HepG2 (cell line): ENCODE measurements at regions not wholly inside any gene's neighbourhood (a gene's known extent, or its start where the extent isn't known, plus 50 kb on each side); places are given as distances from the start of the nearest gene placed in this dataset.

ENCODE experiments used
- ATAC-seq: fragments of 200-7000 bp; cut with Tn5 transposase; 3 replicates; pipeline ENCODE4 v1.9.1; 2020; ENCODE audit warnings: mild to moderate bottlenecking, moderate library complexity
- BruUV-seq: library from RNA; stranded (reverse); fragments of 400-500 nt; replicated peaks from 2 replicates; lab custom pipeline; 2021; lab: Mats Ljungman, UMichigan
- CTCF ChIA-PET: fragments of 300-600 bp; formaldehyde crosslinking; extraction: SDS; loops from one replicate; lab custom pipeline; 2021; ENCODE audit warnings: low total read pairs, inconsistent platforms, low intra/inter-chr PET ratio; lab: Yijun Ruan, JAX
- POLR2A ChIA-PET: fragments of 350-600 bp; sonication (Branson Sonifier 250); formaldehyde crosslinking; loops from one replicate; lab custom pipeline; 2020; ENCODE audit warnings: antibody characterized with exemption, inconsistent platforms; lab: Yijun Ruan, JAX
- DNase-seq: peaks from one replicate; pipeline ENCODE4 v3.0.0-alpha.2; 2015; ENCODE audit warnings: low spot score
- FAIRE-seq: peaks from 3 replicates; lab custom pipeline; 2011; peaks lifted over from hg19 to GRCh38; lab: Jason Lieb, UNC
- H2AFZ ChIP-seq: one replicate; pipeline ENCODE4 v1.6.1; 2011; ENCODE audit warnings: low read length, inconsistent platforms
- H3K27ac ChIP-seq: fragments of 300-600 bp; 3 replicates; pipeline ENCODE4 v1.8.0; 2011; ENCODE audit warnings: mixed run types, mild to moderate bottlenecking, mixed read lengths, low read length, inconsistent platforms; ENCODE audit not compliant: insufficient read depth; ENCODE audit errors: extremely low read length
- H3K27me3 ChIP-seq, 2 experiments: fragments of 200-600 bp in 1 of 2; 2 replicates in 1 of 2; 3 replicates in 1 of 2; pipeline versions ENCODE4 v1.6.0 to v1.8.0; 2011; ENCODE audit warnings: low read length in 2 of 2, mild to moderate bottlenecking in 2 of 2, moderate library complexity in 2 of 2, inconsistent platforms in 1 of 2; ENCODE audit not compliant: insufficient read depth in 2 of 2, control insufficient read depth in 1 of 2
- H3K36me3 ChIP-seq, 2 experiments: fragments of 200-600 bp in 1 of 2; replicated peaks in 1 of 2; 2 replicates in 1 of 2; 3 replicates in 1 of 2; pipeline versions ENCODE4 v1.5.1 to v1.8.0; 2011; ENCODE audit warnings: low read length in 2 of 2, inconsistent platforms in 1 of 2; ENCODE audit not compliant: insufficient read depth in 2 of 2, control insufficient read depth in 1 of 2
- H3K4me1 ChIP-seq: 2 replicates; pipeline ENCODE4 v1.5.1; 2012; ENCODE audit warnings: low read length, inconsistent platforms; ENCODE audit not compliant: insufficient read depth
- H3K4me2 ChIP-seq: 2 replicates; pipeline ENCODE4 v1.6.0; 2011; ENCODE audit warnings: low read depth, low read length, inconsistent platforms
- H3K4me3 ChIP-seq, 3 experiments: fragments of 200-600 bp in 1 of 3; sonication (generic), shearing (Covaris generic) in 1 of 3; replicated peaks in 1 of 3; 2 replicates each; pipeline ENCODE4 v1.5.1; 2011 to 2016; ENCODE audit warnings: low read length in 3 of 3, inconsistent platforms in 2 of 3, low read depth in 2 of 3, mild to moderate bottlenecking in 2 of 3, control low read depth in 1 of 3, mixed read lengths in 1 of 3; ENCODE audit not compliant: insufficient read depth in 1 of 3
- H3K79me2 ChIP-seq: one replicate; pipeline ENCODE4 v1.6.1; 2011; ENCODE audit warnings: low read length, inconsistent platforms; ENCODE audit not compliant: insufficient read depth
- H3K9ac ChIP-seq: 2 replicates; pipeline ENCODE4 v1.6.0; 2011; ENCODE audit warnings: mild to moderate bottlenecking, low read depth, low read length, inconsistent platforms; ENCODE audit not compliant: insufficient read depth
- H3K9me3 ChIP-seq: 2 replicates; pipeline ENCODE4 v1.5.1; 2012; ENCODE audit warnings: mild to moderate bottlenecking, low read length
- H4K20me1 ChIP-seq: 2 replicates; pipeline ENCODE4 v1.6.0; 2011; ENCODE audit warnings: inconsistent platforms, mild to moderate bottlenecking, low read length, moderate library complexity; ENCODE audit not compliant: insufficient read depth
- ELF3 ChIP-seq: IDR thresholded peaks from 2 replicates; pipeline ENCODE4 v1.6.1; 2016; ENCODE audit warnings: missing genetic modification reagents, missing compliant biosample characterization
- KDM5B ChIP-seq: sonication (generic); formaldehyde crosslinking; IDR thresholded peaks from 2 replicates; pipeline ENCODE4 v1.4.0; 2020; ENCODE audit warnings: missing genetic modification reagents, mild to moderate bottlenecking, borderline replicate concordance
- RBFOX2 ChIP-seq: fragments of 200-400 bp; formaldehyde crosslinking; IDR thresholded peaks from 2 replicates; pipeline ENCODE4 v1.6.1; 2017; ENCODE audit warnings: low read depth, mild to moderate bottlenecking, low read length
- RELA ChIP-seq: sonication (generic); formaldehyde crosslinking; IDR thresholded peaks from 2 replicates; pipeline ENCODE4 v1.4.0; 2020; ENCODE audit warnings: missing genetic modification reagents
- RXRA ChIP-seq: sonication (generic); formaldehyde crosslinking; IDR thresholded peaks from 2 replicates; pipeline ENCODE4 v1.5.1; 2020; ENCODE audit warnings: missing genetic modification reagents
- ZFAT ChIP-seq: sonication (generic); formaldehyde crosslinking; conservative IDR thresholded peaks from 2 replicates; pipeline ENCODE4 v1.8.1; 2023; ENCODE audit warnings: missing genetic modification reagents, inconsistent platforms
- ZKSCAN5 ChIP-seq: sonication (generic); formaldehyde crosslinking; IDR thresholded peaks from 2 replicates; pipeline ENCODE4 v1.5.1; 2020; ENCODE audit warnings: mild to moderate bottlenecking, missing genetic modification reagents
- ZNF878 ChIP-seq: sonication (generic); formaldehyde crosslinking; IDR thresholded peaks from 2 replicates; pipeline ENCODE4 v1.8.1; 2023; ENCODE audit warnings: mild to moderate bottlenecking, missing genetic modification reagents, moderate library complexity
- ZSCAN12 ChIP-seq: sonication (generic); formaldehyde crosslinking; IDR thresholded peaks from 2 replicates; pipeline ENCODE4 v1.9.0; 2021; ENCODE audit warnings: mild to moderate bottlenecking, missing genetic modification reagents
- WGBS: methylation state at CpG from one replicate; pipeline ENCODE4 v1.1.6; 2017; ENCODE audit warnings: low lambda C conversion rate; 5-methylcytosine and 5-hydroxymethylcytosine counted together
- in situ Hi-C: cut with HindIII; loops from 2 replicates; pipeline ENCODE4 v1.10.0; 2017; ENCODE audit warnings: low pct_unique_long_range_greater_than_20kb; ENCODE audit not compliant: extremely low pct_ligation_motif_present
- intact Hi-C: fragments of 100-400 bp; cut with micrococcal nuclease; formaldehyde crosslinking; loops from one replicate; pipeline ENCODE4 v1.10.0; 2022; ENCODE audit not compliant: unreplicated experiment
- TF ChIP-seq, protein P1 (sequence below): sonication (generic); formaldehyde crosslinking; IDR thresholded peaks from 2 replicates; pipeline ENCODE4 v1.4.0; 2020; ENCODE audit warnings: mild to moderate bottlenecking, missing genetic modification reagents
- TF ChIP-seq, protein P2 (sequence below): sonication (generic); formaldehyde crosslinking; IDR thresholded peaks from 2 replicates; pipeline ENCODE4 v1.4.0; 2020; ENCODE audit warnings: low read depth, mild to moderate bottlenecking, missing genetic modification reagents
- TF ChIP-seq, protein P3 (sequence below): sonication (generic); formaldehyde crosslinking; IDR thresholded peaks from 2 replicates; pipeline ENCODE4 v1.4.0; 2020; ENCODE audit warnings: missing genetic modification reagents, mild to moderate bottlenecking, borderline replicate concordance

DNA sequence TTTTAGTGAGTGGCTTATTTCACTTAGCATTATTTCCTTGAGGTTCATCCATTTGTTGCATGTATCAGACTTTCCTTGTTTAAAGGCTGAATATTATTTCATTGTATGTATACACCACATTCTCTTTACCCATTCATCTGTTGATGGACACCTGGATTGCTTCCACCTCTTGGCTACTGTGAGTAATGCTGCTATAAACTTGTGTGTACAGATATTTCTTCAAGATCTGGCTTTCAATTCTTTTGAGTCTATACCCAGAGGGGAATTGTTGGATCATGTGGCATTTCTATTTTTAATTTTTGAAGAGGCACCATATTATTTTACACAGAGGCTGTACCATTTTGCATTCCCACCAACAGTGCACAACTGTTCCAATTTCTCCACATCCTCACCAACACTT is 313.5 kb downstream of the RPLP1 start (continued):
- TF ChIP-seq, protein P1, sequence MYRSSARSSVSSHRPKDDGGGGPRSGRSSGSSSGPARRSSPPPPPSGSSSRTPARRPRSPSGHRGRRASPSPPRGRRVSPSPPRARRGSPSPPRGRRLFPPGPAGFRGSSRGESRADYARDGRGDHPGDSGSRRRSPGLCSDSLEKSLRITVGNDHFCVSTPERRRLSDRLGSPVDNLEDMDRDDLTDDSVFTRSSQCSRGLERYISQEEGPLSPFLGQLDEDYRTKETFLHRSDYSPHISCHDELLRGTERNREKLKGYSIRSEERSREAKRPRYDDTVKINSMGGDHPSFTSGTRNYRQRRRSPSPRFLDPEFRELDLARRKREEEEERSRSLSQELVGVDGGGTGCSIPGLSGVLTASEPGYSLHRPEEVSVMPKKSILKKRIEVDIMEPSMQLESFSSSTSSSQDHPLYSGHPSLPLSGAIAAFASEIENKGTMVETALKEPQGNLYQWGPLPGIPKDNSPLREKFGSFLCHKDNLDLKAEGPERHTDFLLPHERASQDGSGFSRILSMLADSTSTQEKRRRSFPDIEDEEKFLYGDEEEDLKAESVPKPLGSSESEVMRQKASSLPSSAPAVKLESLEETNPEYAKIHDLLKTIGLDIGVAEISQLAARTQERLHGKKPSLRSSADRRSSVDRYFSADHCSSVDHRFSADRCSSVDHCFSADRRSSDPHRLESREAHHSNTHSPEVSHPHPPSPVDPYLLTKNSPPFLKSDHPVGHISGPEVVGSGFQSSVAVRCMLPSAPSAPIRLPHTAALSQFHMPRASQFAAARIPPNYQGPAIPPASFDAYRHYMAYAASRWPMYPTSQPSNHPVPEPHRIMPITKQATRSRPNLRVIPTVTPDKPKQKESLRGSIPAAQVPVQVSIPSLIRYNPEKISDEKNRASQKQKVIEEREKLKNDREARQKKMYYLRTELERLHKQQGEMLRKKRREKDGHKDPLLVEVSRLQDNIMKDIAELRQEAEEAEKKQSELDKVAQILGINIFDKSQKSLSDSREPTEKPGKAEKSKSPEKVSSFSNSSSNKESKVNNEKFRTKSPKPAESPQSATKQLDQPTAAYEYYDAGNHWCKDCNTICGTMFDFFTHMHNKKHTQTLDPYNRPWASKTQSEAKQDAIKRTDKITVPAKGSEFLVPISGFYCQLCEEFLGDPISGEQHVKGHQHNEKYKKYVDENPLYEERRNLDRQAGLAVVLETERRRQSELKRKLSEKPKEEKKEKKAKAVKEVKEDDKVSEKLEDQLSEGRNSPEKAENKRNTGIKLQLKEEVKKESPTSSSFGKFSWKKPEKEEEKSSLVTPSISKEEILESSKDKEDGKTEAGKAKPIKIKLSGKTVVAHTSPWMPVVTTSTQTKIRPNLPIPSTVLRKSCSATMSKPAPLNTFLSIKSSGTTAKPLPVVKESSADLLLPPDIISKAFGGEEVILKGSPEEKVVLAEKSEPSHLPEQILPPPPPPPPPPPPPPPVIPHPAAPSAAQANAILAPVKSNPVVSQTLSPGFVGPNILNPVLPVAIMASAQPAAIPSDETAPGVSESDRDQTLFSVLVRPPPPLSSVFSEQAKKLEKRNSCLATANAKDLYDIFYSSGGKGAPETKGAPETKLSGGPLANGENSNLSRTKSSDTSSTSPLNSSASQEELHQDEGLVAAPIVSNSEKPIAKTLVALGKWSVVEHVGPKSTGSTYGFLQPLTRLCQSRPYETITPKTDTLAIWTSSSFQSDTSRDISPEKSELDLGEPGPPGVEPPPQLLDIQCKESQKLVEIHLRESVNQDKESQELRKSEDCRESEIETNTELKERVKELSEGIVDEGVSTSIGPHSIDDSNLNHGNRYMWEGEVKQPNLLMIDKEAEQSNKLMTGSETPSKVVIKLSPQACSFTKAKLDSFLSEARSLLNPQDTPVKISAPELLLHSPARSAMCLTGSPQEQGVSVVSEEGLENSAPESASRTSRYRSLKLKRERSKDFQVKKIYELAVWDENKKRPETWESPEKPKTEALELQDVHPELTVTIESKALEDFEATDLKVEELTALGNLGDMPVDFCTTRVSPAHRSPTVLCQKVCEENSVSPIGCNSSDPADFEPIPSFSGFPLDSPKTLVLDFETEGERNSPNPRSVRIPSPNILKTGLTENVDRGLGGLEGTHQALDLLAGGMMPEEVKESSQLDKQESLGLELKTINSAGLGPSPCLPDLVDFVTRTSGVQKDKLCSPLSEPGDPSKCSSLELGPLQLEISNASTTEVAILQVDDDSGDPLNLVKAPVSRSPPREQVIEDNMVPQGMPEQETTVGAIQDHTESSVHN, result no peak

DNA sequence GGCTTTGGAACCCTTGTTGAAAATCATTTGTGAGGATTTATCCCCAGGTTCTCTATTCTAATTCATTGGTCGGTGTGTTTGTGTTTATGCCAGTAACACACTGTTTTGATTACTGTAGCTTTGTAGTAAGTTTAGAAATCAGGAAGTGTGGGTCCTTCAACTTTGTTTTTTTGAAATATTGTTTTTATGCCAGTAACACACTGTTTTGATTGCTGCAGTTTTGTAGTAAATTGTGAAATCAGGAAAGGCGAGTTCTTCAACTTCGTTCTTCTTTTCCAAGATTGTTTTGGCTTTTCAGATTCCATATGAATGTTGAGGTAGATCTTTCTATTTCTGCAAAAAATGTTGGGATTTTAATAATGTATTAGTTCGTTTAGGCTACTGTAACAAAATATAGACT is 314.6 kb downstream of the RPLP1 start:
- 35% methylated on average over 4 of the region's 4 CpGs for WGBS
- ChIA-PET POLR2A (no interaction called here), CTCF (no interaction called here)
- Histone ChIP-seq H3K4me2 (no peak overlapping the region), H3K4me1 (no peaks in the 10 kb centered on the region), H4K20me1 (peaks cover 2% of the 10 kb centered on the region; the same call in 1 of the 2 replicates), H3K79me2 (no peaks in the 10 kb centered on the region), H3K36me3 (no peaks in the 10 kb centered on the region), H3K9me3 (no peaks in the 10 kb centered on the region), H2AFZ (no peak overlapping the region), H3K27ac (no peak overlapping the region), H3K4me3 (no peak overlapping the region), H3K9ac (no peak overlapping the region), H3K27me3 (no peaks in the 10 kb centered on the region)
- FAIRE-seq (no peak), ATAC-seq (no peak), DNase-seq (no peak)
- in situ Hi-C loops, result no loop called here
- intact Hi-C loops, result no loop called here
- no TSS peak for BruUV-seq
- no peak for TF ChIP-seq RXRA (CRISPR knock-in tag)
- TF ChIP-seq, protein P2, sequence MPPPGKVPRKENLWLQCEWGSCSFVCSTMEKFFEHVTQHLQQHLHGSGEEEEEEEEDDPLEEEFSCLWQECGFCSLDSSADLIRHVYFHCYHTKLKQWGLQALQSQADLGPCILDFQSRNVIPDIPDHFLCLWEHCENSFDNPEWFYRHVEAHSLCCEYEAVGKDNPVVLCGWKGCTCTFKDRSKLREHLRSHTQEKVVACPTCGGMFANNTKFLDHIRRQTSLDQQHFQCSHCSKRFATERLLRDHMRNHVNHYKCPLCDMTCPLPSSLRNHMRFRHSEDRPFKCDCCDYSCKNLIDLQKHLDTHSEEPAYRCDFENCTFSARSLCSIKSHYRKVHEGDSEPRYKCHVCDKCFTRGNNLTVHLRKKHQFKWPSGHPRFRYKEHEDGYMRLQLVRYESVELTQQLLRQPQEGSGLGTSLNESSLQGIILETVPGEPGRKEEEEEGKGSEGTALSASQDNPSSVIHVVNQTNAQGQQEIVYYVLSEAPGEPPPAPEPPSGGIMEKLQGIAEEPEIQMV (CRISPR knock-in tag), result no peak
- TF ChIP-seq RBFOX2, result no peak
- no peak for TF ChIP-seq ELF3 (CRISPR knock-in tag)
- no peak for TF ChIP-seq KDM5B (CRISPR knock-in tag)
- no peak for TF ChIP-seq ZKSCAN5 (CRISPR knock-in tag)
- no peak for TF ChIP-seq RELA
- TF ChIP-seq, protein P3, sequence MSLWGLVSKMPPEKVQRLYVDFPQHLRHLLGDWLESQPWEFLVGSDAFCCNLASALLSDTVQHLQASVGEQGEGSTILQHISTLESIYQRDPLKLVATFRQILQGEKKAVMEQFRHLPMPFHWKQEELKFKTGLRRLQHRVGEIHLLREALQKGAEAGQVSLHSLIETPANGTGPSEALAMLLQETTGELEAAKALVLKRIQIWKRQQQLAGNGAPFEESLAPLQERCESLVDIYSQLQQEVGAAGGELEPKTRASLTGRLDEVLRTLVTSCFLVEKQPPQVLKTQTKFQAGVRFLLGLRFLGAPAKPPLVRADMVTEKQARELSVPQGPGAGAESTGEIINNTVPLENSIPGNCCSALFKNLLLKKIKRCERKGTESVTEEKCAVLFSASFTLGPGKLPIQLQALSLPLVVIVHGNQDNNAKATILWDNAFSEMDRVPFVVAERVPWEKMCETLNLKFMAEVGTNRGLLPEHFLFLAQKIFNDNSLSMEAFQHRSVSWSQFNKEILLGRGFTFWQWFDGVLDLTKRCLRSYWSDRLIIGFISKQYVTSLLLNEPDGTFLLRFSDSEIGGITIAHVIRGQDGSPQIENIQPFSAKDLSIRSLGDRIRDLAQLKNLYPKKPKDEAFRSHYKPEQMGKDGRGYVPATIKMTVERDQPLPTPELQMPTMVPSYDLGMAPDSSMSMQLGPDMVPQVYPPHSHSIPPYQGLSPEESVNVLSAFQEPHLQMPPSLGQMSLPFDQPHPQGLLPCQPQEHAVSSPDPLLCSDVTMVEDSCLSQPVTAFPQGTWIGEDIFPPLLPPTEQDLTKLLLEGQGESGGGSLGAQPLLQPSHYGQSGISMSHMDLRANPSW (CRISPR knock-in tag), result no peak
- TF ChIP-seq ZFAT (CRISPR knock-in tag), result no peak
- TF ChIP-seq ZNF878 (CRISPR knock-in tag), result no peak
- no peak for TF ChIP-seq ZSCAN12 (CRISPR knock-in tag)
